HTR-8/SVneo (cell line): ENCODE measurements at regions not wholly inside any gene's neighbourhood (a gene's known extent, or its start where the extent isn't known, plus 50 kb on each side); places are given as distances from the start of the nearest gene placed in this dataset.
"Not testable (repeated sequence)": the region's sequence is repeated elsewhere in the genome, so short reads cannot be mapped to it uniquely, and the experiment has no call there.

ENCODE experiments used
- DNase-seq: peaks from one replicate; pipeline ENCODE4 v3.0.0; 2011; ENCODE audit warnings: low spot score, mixed read lengths; ENCODE audit not compliant: insufficient read length
- FAIRE-seq: peaks from 2 replicates; lab custom pipeline; 2011; peaks lifted over from hg19 to GRCh38; lab: Jason Lieb, UNC

DNA sequence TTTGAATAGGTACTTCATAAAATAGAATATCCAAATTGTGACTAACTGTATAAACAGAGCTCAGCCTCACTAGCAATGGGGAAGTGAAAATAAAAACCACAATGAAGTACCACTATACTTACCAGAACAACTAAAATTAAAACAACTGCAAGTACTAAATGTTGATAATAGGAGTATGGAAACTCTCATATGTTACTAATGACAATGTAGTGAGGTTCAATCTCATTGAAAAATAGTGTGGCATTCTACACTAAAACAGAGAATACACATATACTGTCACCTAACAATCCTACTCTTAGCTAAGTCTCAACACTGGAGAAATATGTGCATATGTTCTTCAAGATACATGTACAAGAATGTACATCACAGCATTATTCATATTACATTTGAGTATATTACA lies 132.0 kb upstream of the CARMIL1 start:
- FAIRE-seq (no peak), DNase-seq (no peak)

- no peak for FAIRE-seq
- no peak for DNase-seq
These were observed 129.1 kb upstream of the CARMIL1 start for GRCh38 chr6:25150031-25150430.

GRCh38 chr6:25150863-25151262 lies 128.3 kb upstream of the CARMIL1 start:
- DNase-seq, result no peak
- no peak for FAIRE-seq

- DNase-seq (no peak), FAIRE-seq (no peak)
These were observed 126.1 kb upstream of the CARMIL1 start for GRCh38 chr6:25153079-25153478.

- DNase-seq (no peak), FAIRE-seq (no peak)
These were observed 125.1 kb upstream of the CARMIL1 start for GRCh38 chr6:25154034-25154596.

DNA sequence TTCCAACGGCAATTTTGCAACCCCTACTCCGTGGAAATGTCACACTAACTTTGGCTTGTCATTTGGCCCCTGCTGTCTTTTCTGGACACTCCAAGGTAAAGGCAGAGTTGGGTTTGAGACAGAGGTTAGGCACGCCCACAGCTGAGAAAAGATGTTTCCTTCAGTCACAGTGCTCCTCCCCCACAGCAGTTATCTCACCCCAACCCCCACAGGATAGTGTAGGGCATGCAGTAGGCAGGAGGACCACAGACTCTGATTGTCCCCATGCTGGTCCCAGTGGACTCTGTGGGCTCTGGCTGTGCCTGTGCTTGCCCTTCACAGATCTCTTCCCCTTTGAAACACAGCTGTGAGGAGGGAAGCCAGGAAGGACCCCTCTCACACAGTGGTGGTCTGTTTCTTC lies 124.0 kb upstream of the CARMIL1 start:
- DNase-seq, result no peak
- FAIRE-seq, result no peak

DNA sequence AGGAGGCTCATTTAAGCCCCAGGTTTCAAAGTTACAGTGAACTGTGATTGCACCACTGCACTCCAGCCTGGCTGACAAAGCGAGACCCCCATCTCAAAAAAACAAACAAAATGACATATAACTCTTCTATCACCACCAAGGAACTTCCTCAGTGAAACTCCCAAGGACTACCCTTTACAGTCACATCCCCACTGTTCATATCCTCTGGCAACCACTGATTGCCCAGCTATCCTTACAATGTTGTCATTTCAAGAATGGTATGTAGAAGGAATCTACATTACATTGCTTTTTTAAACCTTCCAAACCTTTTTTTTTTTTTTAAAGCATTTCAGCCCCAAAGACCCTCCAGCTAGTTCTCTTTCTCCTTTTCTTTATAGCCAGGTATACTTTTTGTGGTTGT lies 123.1 kb upstream of the CARMIL1 start:
- FAIRE-seq, result no peak
- no peak for DNase-seq

DNA sequence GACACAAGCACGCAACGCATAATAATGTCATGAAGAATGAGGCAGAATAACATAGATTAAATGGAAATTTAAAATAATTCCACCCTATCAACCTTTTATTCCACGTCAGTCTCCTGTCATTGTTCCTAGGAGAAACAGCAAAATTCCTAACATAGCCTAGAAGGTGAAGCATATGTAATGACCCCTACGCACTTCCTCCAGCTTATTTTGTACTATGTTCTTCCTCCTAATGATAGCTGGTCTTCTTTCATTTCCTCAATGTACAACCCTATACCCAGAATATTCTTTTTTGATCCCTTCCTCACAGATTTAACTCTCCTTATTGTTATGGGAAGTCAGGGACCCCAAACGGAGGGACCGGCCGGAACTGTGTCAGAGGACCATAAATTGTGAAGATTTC lies 122.0 kb upstream of the CARMIL1 start:
- DNase-seq, result no peak
- FAIRE-seq, result no peak

- no peak for DNase-seq
- no peak for FAIRE-seq
These were observed 121.3 kb upstream of the CARMIL1 start for GRCh38 chr6:25157842-25158241.

GRCh38 chr6:25160134-25160533 lies 119.0 kb upstream of the CARMIL1 start:
- not testable (repeated sequence) for FAIRE-seq, DNase-seq

DNA sequence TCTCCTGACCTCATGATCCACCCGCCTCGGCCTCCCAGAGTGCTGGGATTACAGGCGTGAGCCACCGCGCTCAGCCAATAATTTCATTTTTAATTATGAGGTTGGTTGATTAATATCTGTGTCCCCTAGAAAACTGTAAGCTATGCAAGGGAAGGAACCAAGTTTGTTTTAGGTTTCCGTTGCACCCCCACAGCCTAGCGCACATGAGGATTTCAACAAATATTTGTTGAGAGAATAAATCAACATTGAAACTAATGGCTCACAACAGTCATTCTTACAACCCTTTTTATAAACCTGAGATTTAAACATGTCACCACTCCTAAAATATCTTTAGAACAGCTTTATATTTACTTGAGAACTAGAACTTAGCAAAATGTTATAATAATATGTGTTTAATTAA lies 114.0 kb upstream of the CARMIL1 start:
- DNase-seq (no peak), FAIRE-seq (no peak)

DNA sequence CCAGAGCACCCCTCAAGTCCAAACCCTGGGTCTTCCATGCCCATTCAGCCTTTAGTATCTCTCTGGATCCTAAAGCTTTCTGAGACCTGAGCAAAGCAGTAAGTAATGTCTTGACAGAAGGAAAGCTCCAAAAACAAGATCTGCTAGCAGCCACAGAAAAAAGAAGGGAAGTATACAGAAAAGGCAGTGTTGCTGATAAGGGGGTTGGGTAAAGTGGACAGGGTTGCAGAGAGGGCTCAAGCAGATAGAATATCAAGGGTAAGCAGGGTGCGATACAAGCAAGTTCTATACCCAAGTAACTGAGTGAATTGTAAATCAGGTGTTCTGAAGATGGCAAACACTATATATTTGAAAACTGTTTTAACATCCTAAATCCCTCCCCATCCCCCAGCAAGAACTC lies 113.4 kb upstream of the CARMIL1 start:
- no peak for FAIRE-seq
- DNase-seq, result no peak

GRCh38 chr6:25166955-25167748 lies 112.0 kb upstream of the CARMIL1 start:
- FAIRE-seq, result no peak
- DNase-seq, result no peak

DNA sequence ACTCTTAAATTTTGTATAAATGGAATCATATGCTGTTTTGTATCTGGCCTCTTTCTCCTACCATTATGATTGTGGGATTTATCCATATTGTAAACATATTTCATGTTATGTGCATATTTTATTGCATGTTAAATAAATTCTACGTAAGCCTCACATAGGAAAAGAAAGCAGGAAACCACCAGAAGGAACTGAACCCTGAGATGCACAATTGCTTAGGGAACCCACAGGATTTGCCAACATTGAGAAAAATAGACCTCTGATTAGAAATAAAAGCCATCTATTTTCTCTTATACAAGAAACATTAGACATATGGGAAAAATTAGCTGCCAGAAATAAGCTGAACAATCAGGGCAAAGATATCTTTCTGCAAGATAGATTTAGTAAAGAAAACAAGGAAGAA lies 111.2 kb upstream of the CARMIL1 start:
- no peak for DNase-seq
- no peak for FAIRE-seq

DNA sequence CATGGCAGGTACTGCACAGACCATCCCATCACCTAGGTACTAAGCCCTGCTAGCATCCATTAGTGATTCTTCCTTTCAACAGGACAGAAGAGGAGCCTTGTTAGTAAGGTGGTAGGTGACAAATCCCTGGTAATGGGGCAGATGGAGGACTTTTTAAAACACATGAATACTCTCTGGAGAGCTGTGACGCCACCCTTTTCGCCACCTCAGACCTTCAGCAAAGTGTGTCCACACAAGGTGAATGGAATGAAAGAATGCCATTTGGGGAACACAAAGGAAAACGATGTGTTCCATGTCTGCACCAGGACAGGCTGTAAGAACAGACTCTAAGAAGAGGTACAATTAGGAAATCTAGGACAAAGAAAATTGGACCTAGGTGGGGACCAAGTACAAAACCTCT lies 110.5 kb upstream of the CARMIL1 start:
- FAIRE-seq (no peak), DNase-seq (no peak)

DNA sequence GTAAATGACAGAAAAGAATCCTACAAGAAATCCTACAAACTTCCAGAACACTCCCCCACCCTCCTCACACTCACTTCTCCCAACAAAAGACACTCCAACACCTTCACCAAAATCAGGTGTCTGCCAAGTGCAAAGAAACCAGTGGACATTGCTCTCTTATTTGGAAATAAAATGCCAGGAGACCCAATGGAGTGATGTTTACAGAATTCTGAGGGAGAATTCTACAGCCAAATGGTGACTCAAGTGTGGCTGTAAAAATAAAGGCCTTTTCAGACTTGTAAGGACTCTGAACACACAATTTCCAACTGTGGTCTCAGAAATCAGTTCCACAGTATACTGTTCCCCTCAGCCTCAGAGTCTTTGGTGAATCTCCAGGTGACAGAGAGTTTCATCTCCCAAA lies 109.6 kb upstream of the CARMIL1 start:
- FAIRE-seq, result no peak
- no peak for DNase-seq

DNA sequence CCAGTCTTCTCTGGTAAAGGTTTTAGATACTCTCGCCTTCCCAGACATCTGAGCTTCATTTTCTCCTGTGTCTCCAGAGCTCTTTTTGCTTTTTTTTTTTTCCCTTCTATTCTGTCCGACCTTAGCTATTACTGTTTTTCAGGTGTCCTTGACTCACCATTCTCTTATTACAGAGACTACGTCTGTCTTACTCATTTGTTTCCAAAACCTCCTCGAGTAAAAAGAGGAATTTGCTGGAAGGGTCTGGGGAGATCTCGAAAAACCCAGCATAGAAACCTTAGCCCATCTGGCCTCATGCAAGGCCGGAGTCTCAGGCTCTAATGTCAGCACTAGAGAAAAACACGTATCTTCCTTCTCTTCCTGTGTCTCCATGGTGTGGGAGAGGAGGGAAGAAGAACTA lies 109.2 kb upstream of the CARMIL1 start:
- no peak for FAIRE-seq
- no peak for DNase-seq

GRCh38 chr6:25170640-25171039 lies 108.5 kb upstream of the CARMIL1 start:
- FAIRE-seq, result no peak

DNA sequence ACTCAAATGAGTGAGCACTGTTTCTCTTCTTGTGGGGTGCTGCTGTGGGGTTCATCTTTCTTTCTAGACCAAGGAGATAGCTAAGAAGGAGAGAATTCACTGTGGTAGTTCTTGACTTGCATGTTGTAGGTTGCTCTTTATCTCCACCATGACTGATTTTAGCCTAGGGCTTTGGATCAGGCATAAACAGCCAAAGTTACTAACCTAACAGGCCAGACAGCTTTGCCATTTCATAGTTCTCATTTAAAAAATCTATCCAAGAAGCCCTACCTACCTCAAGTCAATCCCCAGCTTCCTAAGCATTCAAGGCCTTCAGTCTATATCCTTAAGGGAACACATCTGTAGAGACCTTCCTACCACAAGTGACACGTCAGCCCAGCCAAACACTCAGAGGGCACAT lies 107.9 kb upstream of the CARMIL1 start:
- no peak for FAIRE-seq
- DNase-seq, result no peak

More at GRCh38 chr6:25170640-25171039, 108.5 kb upstream of the CARMIL1 start:
- no peak for DNase-seq

GRCh38 chr6:25172819-25173218 lies 106.4 kb upstream of the CARMIL1 start:
- FAIRE-seq (peak; percentile 49), DNase-seq (peak; percentile 64)

- DNase-seq, result no peak
- FAIRE-seq, result no peak
These were observed 105.9 kb upstream of the CARMIL1 start for GRCh38 chr6:25173246-25173645.

- FAIRE-seq (peak; percentile 46), DNase-seq (peak; percentile 78)
These were observed 105.2 kb upstream of the CARMIL1 start for GRCh38 chr6:25173951-25174474.
